ENCODE measurements at regions not wholly inside any gene's neighbourhood (a gene's known extent, or its start where the extent isn't known, plus 50 kb on each side); places are given as distances from the start of the nearest gene placed in this dataset.

- Histone ChIP-seq H3K4me3 (no peak overlapping the region), H4K20me1 (replicated peaks; ENCODE audit: control insufficient read depth, insufficient read depth, low read length) (no peaks in the 10 kb centered on the region), H2AFZ (ENCODE audit: low read depth, low read length) (no peak overlapping the region), H3K36me3 (ENCODE audit: control insufficient read depth, insufficient read depth, low read length) (no peaks in the 10 kb centered on the region), H3K9me3 (replicated peaks; ENCODE audit: control insufficient read depth, insufficient read depth, low read depth, low read length) (no peaks in the 10 kb centered on the region), H3K9me1 (ENCODE audit: control insufficient read depth, insufficient read depth, low read length) (no peaks in the 10 kb centered on the region), H3K79me2 (ENCODE audit: control insufficient read depth, insufficient read depth, low read length) (no peaks in the 10 kb centered on the region), H3K27ac (ENCODE audit: extremely low read depth, low read depth, low read length) (no peak overlapping the region), H3K27me3 (ENCODE audit: control insufficient read depth in 2 of 2, insufficient read depth in 2 of 2, low read length in 2 of 2) (peaks cover 0 to 13% of the 10 kb centered on the region in 2 experiments; a peak in 3 of 5 replicates), H3K9ac (ENCODE audit: insufficient read depth in 1 of 2, low read depth in 2 of 2, low read length in 2 of 2) (no peak overlapping the region), H3K4me1 (replicated peaks in 1 of 2; ENCODE audit: control insufficient read depth in 2 of 2, insufficient read depth in 2 of 2, low read length in 2 of 2) (no peaks in the 10 kb centered on the region), H3K4me2 (ENCODE audit: insufficient read depth, low read length) (no peak overlapping the region)
- ATAC-seq (no peak), DNase-seq (ENCODE audit: extremely low read depth in 1 of 4, low spot score in 3 of 4) (no peak), FAIRE-seq (no peak)
- ChIA-PET CTCF (ENCODE audit: low intra/inter-chr PET ratio) (no interaction called here), POLR2A (no interaction called here)
- TF ChIP-seq HOXB6 (CRISPR knock-in tag; IDR thresholded peaks at IDR 0.05; ENCODE audit: borderline replicate concordance) = no peak
- TF ChIP-seq ZNF75A (CRISPR knock-in tag; IDR thresholded peaks at IDR 0.05) = no peak
- TF ChIP-seq ILK (tag; IDR thresholded peaks at IDR 0.05; ENCODE audit: borderline replicate concordance, low read depth) = no peak
- no peak for TF ChIP-seq SRF (CRISPR knock-in tag; IDR thresholded peaks at IDR 0.05)
- no peak for TF ChIP-seq ZNF146 (CRISPR knock-in tag; IDR thresholded peaks at IDR 0.05; ENCODE audit: unreplicated experiment)
- no peak for TF ChIP-seq HNRNPUL1 (IDR thresholded peaks at IDR 0.05; ENCODE audit: low read length)
- TF ChIP-seq ZNF274 (IDR thresholded peaks at IDR 0.05; ENCODE audit: borderline replicate concordance, low read depth, low read length) = no peak
- TF ChIP-seq POLR2AphosphoS2 (IDR thresholded peaks at IDR 0.05; ENCODE audit: low read length) = no peak
- in situ Hi-C loops (cut with MboI) (no loop called here), intact Hi-C loops (cut with micrococcal nuclease) (no loop called here)
- BruUV-seq (replicated peaks) = no TSS peak
- 0% methylated on average over 3 of the region's 5 CpGs for WGBS (ENCODE audit: insufficient coverage, low coverage, missing lambda C conversion rate)
Measured at GRCh38 chr2:129334128-129334527, 645.3 kb upstream of the RAB6C start.
